HCT116 (cell line): ENCODE measurements at regions not wholly inside any gene's neighbourhood (a gene's known extent, or its start where the extent isn't known, plus 50 kb on each side); places are given as distances from the start of the nearest gene placed in this dataset.
"Not testable (repeated sequence)": the region's sequence is repeated elsewhere in the genome, so short reads cannot be mapped to it uniquely, and the experiment has no call there.

Experiments used
- ATAC-seq: fragments of 200-7000 bp; cut with Tn5 transposase; 2 replicates; pipeline ENCODE4 v1.9.1; 2020; ENCODE audit warnings: mild to moderate bottlenecking, moderate library complexity
- BruUV-seq: library from RNA; stranded (reverse); fragments of 400-500 nt; replicated peaks from 2 replicates; lab custom pipeline; 2021; lab: Mats Ljungman, UMichigan
- CTCF ChIA-PET: fragments of 300-600 bp; sonication (Branson Sonifier 250); formaldehyde crosslinking; loops from one replicate; lab custom pipeline; 2021; ENCODE audit warnings: antibody characterized with exemption; lab: Charles Lee
- POLR2A ChIA-PET: fragments of 300-600, 350-600 bp; sonication (Branson Sonifier 250); formaldehyde crosslinking; loops from one replicate; lab custom pipeline; 2021; ENCODE audit warnings: antibody characterized with exemption; lab: Charles Lee
- RAD21 ChIA-PET, 2 experiments: fragments of 300-600 bp; sonication (Branson Sonifier 250); formaldehyde crosslinking; loops; one replicate each; lab custom pipeline; 2023; ENCODE audit warnings: low total read pairs in 2 of 2; ENCODE audit not compliant: uncharacterized antibody in 2 of 2, unreplicated experiment in 2 of 2, low non-redundant PET in 1 of 2; lab: Charles Lee
- DNase-seq: peaks from one replicate; pipeline ENCODE4 v3.0.0-alpha.2; 2010; ENCODE audit warnings: low read depth, low spot score
- H2AFZ ChIP-seq: fragments of 200-600 bp; shearing (Covaris generic), sonication (generic); 2 replicates; pipeline ENCODE4 v1.6.1; 2017; ENCODE audit warnings: low read depth, mixed run types, mixed read lengths, antibody characterized with exemption, low read length; ENCODE audit not compliant: poor library complexity, severe bottlenecking
- H3K27ac ChIP-seq: 2 replicates; pipeline ENCODE4 v1.5.1; 2012; ENCODE audit warnings: low read depth, low read length
- H3K27me3 ChIP-seq: fragments of 200-600 bp; sonication (generic); 2 replicates; pipeline ENCODE4 v1.6.1; 2016; ENCODE audit warnings: mixed run types, low read length, mixed read lengths; ENCODE audit not compliant: insufficient read depth
- H3K36me3 ChIP-seq, 2 experiments: fragments of 200-500 bp in 1 of 2; fragments of 200-600 bp in 1 of 2; sonication (Bioruptor generic) in 1 of 2; sonication (generic) in 1 of 2; 2 replicates each; pipeline versions ENCODE4 v1.5.1 to v1.6.1; 2014 to 2016; ENCODE audit warnings: low read length in 2 of 2, inconsistent platforms in 1 of 2, mixed read lengths in 1 of 2, mixed run types in 1 of 2; ENCODE audit not compliant: insufficient read depth in 2 of 2, control insufficient read depth in 1 of 2
- H3K4me1 ChIP-seq, 2 experiments: fragments of 200-600 bp in 1 of 2; sonication (generic) in 1 of 2; 2 replicates each; pipeline versions ENCODE4 v1.5.1 to v1.6.1; 2012 to 2017; ENCODE audit warnings: low read length in 2 of 2, inconsistent platforms in 1 of 2, mild to moderate bottlenecking in 1 of 2, mixed read lengths in 1 of 2, mixed run types in 1 of 2, moderate library complexity in 1 of 2; ENCODE audit not compliant: insufficient read depth in 2 of 2, control insufficient read depth in 1 of 2
- H3K4me2 ChIP-seq: fragments of 200-600 bp; sonication (generic); 2 replicates; pipeline ENCODE4 v1.6.1; 2017; ENCODE audit warnings: mixed run types, low read length, mixed read lengths
- H3K4me3 ChIP-seq, 2 experiments: fragments of 200-600 bp in 1 of 2; sonication (generic) in 1 of 2; replicated peaks in 1 of 2; 2 replicates each; pipeline ENCODE4 v1.5.1; 2011 to 2016; ENCODE audit warnings: low read length in 2 of 2, control low read depth in 1 of 2, low read depth in 1 of 2, mild to moderate bottlenecking in 1 of 2, mixed read lengths in 1 of 2, mixed run types in 1 of 2
- H3K79me2 ChIP-seq: fragments of 200-600 bp; sonication (generic); 2 replicates; pipeline ENCODE4 v1.6.1; 2017; ENCODE audit warnings: mild to moderate bottlenecking, mixed run types, low read length, moderate library complexity, mixed read lengths; ENCODE audit not compliant: insufficient read depth
- H3K9ac ChIP-seq: fragments of 200-600 bp; sonication (generic); 2 replicates; pipeline ENCODE4 v1.6.1; 2016; ENCODE audit warnings: low read length, mixed read lengths
- H3K9me2 ChIP-seq: fragments of 200-600 bp; sonication (generic), shearing (Covaris generic); 2 replicates; pipeline ENCODE4 v1.6.1; 2017; ENCODE audit warnings: mixed run types, mild to moderate bottlenecking, moderate library complexity; ENCODE audit not compliant: insufficient read depth
- H3K9me3 ChIP-seq, 2 experiments: fragments of 200-500 bp in 1 of 2; fragments of 200-600 bp in 1 of 2; sonication (Bioruptor generic) in 1 of 2; sonication (generic) in 1 of 2; 2 replicates each; pipeline ENCODE4 v1.6.1; 2014 to 2017; ENCODE audit warnings: low read length in 2 of 2, mixed read lengths in 2 of 2, inconsistent platforms in 1 of 2, low read depth in 1 of 2, mild to moderate bottlenecking in 1 of 2, mixed run types in 1 of 2, moderate library complexity in 1 of 2; ENCODE audit not compliant: control insufficient read depth in 1 of 2, insufficient read depth in 1 of 2
- H4K20me1 ChIP-seq: fragments of 200-600 bp; sonication (generic), shearing (Covaris generic); 2 replicates; pipeline ENCODE4 v1.6.1; 2017; ENCODE audit warnings: mixed run types, mild to moderate bottlenecking, moderate library complexity; ENCODE audit not compliant: insufficient read depth
- intact Hi-C: fragments of 100-400 bp; cut with micrococcal nuclease; formaldehyde crosslinking; loops from 2 replicates; pipeline ENCODE4 v1.10.0; 2022

DNA sequence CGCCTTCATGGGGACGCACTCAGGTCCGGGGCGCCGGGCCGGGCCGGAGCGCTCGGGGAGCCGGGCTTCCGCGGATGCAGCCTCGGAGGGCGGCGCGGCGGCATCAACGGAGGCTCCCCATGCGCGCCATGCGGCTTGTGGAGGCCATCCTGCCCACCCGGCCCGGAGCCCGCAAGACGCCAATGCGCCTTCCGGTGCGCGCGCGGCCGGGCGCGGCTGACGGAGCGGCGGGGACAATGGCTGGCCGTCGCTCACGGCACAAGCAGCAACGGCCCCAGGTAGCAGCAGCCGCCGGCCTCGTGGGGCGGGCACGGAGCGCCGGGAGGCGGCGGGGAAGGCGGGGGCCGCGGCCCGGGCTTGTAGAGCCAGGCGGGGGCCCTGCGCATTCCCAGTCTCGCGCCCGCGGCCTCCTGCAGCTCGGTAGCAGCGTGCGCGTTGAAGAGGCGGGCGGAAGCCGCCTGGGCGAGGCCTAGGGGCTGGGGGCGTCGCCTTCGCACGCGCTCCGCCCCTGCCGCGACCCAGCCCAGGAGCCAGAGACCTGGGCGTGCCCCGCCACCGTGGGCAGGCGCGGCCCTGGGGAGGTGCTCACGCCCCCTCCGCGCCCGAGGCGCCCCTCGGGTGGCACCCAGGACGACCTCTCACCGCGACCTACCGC is 168.6 kb upstream of the PRKX start:
- H3K4me3 ChIP-seq, H3K27me3 ChIP-seq, POLR2A ChIA-PET, CTCF ChIA-PET, H3K4me1 ChIP-seq, RAD21 ChIA-PET, intact Hi-C loops, H3K79me2 ChIP-seq, DNase-seq, BruUV-seq, H3K27ac ChIP-seq, H3K9me2 ChIP-seq, H4K20me1 ChIP-seq, H2AFZ ChIP-seq, H3K9me3 ChIP-seq, H3K36me3 ChIP-seq, H3K9ac ChIP-seq, H3K4me2 ChIP-seq: not testable (repeated sequence)
- ATAC-seq, result peak; percentile 97

DNA sequence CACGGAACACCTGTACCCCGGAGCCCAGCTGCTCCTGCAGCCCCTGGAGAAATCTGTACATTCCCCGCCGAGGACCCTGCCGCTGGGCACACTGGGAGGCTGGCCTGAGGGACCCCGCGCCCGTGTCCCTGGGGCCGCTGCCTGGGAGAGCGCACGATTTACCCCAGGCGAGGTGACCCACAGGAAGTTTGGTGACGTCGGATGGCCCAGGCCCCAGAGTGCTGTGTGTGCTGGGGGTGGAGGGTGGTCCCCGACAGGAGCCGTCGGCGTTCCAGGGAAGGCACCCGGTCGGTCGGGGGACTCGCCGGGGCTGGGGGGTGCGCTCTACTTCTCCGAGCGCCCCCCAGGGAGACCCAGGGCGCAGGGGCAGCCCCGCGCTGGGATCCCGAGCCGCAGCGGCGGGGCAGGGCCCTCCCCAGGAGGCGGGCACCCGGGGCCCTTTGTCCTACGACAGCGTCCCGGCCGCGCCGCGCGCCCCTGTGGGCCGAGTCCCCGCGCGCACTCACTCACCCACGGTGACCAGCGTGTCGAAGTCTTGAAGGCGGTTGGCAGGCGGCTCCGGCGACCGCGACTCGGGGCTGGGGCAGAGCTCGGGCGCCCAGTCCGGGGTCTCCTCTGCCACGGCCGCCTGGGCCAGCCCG is 167.9 kb upstream of the PRKX start:
- H3K36me3 ChIP-seq, CTCF ChIA-PET, H4K20me1 ChIP-seq, H3K27me3 ChIP-seq, BruUV-seq, H3K9me2 ChIP-seq, POLR2A ChIA-PET, H3K4me2 ChIP-seq, H3K79me2 ChIP-seq, H2AFZ ChIP-seq, DNase-seq, H3K9me3 ChIP-seq, RAD21 ChIA-PET, H3K4me3 ChIP-seq, H3K27ac ChIP-seq, intact Hi-C loops, H3K4me1 ChIP-seq, H3K9ac ChIP-seq: not testable (repeated sequence)
- peak; percentile 24 for ATAC-seq

DNA sequence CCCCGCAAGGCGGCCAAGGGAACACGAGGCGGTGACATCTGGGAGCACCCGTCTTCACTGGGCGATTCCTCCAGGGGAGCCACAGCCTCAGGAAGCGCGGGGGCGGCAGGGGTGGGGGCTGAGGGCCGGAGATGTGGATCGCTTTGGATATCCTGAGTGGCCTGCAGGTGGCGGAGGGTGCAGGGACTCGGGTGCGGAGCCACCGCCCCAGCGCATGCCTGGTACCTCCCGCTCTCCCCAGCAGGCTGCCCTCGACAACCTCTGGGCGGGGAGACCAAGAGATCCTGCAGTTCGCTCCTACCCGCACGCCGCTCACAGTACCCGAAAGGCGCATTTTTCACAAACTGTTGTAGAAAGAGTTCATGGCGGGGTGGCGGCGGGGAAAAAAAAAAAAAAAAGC is 162.9 kb upstream of the PRKX start:
- ATAC-seq, result peak; percentile 49; the same call in 1 of the 2 replicates
- DNase-seq, H3K4me2 ChIP-seq, H3K9me2 ChIP-seq, intact Hi-C loops, H2AFZ ChIP-seq, H3K36me3 ChIP-seq, H3K9me3 ChIP-seq, H3K9ac ChIP-seq, POLR2A ChIA-PET, H3K27ac ChIP-seq, H4K20me1 ChIP-seq, H3K27me3 ChIP-seq, H3K4me3 ChIP-seq, CTCF ChIA-PET, BruUV-seq, RAD21 ChIA-PET, H3K79me2 ChIP-seq, H3K4me1 ChIP-seq: not testable (repeated sequence)

DNA sequence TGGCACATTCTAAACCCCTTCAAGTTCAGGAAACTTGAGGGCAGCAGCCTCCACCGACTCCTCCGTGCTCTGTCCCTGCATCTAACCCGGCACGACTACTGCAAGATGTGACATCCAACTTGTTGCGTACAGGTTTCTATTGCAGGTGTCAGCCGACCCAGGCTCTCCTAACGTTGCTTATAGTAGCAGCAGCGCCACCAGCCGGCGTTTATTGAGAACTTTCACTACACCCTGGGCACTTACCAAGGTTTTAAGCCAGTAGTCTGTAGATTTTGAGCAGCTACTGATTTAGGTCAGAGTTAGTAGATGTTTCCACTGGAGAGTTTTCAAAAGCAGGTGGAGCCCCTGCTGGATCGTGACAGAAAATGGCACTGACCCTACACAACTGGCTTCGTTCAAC is 162.2 kb upstream of the PRKX start:
- DNase-seq, ATAC-seq, BruUV-seq: not testable (repeated sequence)

More for the DNA sequence above, 162.2 kb upstream of the PRKX start:
- H3K4me3 ChIP-seq, H4K20me1 ChIP-seq, H3K4me1 ChIP-seq, intact Hi-C loops, H3K27ac ChIP-seq, H3K9me3 ChIP-seq, H2AFZ ChIP-seq, POLR2A ChIA-PET, H3K9me2 ChIP-seq, CTCF ChIA-PET, H3K36me3 ChIP-seq, RAD21 ChIA-PET, H3K4me2 ChIP-seq, H3K27me3 ChIP-seq, H3K79me2 ChIP-seq, H3K9ac ChIP-seq: not testable (repeated sequence)
